Erythroblast (primary cell): ENCODE measurements at regions not wholly inside any gene's neighbourhood (a gene's known extent, or its start where the extent isn't known, plus 50 kb on each side); places are given as distances from the start of the nearest gene placed in this dataset.

ENCODE experiments used
- GATA1 ChIP-seq: IDR thresholded peaks from 2 replicates; pipeline ENCODE4 v1.6.1; 2011; ENCODE audit warnings: low read depth, mild to moderate bottlenecking, control low read depth, low read length, moderate library complexity
- POLR2A ChIP-seq: IDR thresholded peaks from 2 replicates; pipeline ENCODE4 v1.6.1; 2011; ENCODE audit warnings: mild to moderate bottlenecking, low read length

GRCh38 chr1:190949939-190950338, 472.3 kb upstream of the BRINP3 start:
- no peak for TF ChIP-seq POLR2A
- no peak for TF ChIP-seq GATA1
